A549 (cell line): ENCODE measurements at regions not wholly inside any gene's neighbourhood (a gene's known extent, or its start where the extent isn't known, plus 50 kb on each side); places are given as distances from the start of the nearest gene placed in this dataset.
A peak's percentile ranks its signal among the peaks of the same experiment; 100 is the strongest.

Experiments used
- ATAC-seq, 2 experiments: fragments of 200-7000 bp in 1 of 2; fragments of >200 bp in 1 of 2; cut with Nextera tagmentation in 1 of 2; cut with Tn5 transposase in 1 of 2; 3 replicates each; pipeline versions ENCODE4 v1.8.0 to v1.9.1; 2018 to 2020; ENCODE audit warnings: mild to moderate bottlenecking in 1 of 2, moderate library complexity in 1 of 2
- CTCF ChIA-PET: fragments of 300-600 bp; sonication (Branson Sonifier 250); formaldehyde crosslinking; extraction: SDS; loops from one replicate; lab custom pipeline; 2021; ENCODE audit warnings: antibody characterized with exemption, inconsistent platforms; lab: Yijun Ruan, JAX
- POLR2A ChIA-PET: fragments of 350-600 bp; formaldehyde crosslinking; extraction: SDS; loops from one replicate; lab custom pipeline; 2021; ENCODE audit warnings: antibody characterized with exemption, inconsistent platforms; lab: Yijun Ruan, JAX
- DNase-seq, 2 experiments: peaks; one replicate each; pipeline versions ENCODE4 v3.0.0 to v3.0.0-alpha.2; 2011 to 2016; ENCODE audit warnings: low read depth in 1 of 2, low spot score in 1 of 2
- FAIRE-seq: peaks from 2 replicates; lab custom pipeline; 2011; peaks lifted over from hg19 to GRCh38; lab: Jason Lieb, UNC
- H3K27ac ChIP-seq, 2 experiments: fragments of >200 bp; sonication (Bioruptor Twin); formaldehyde crosslinking; 3 replicates each; pipeline ENCODE4 v1.5.1; 2016 to 2017
- H3K4me1 ChIP-seq: fragments of >200 bp; sonication (Bioruptor Twin); formaldehyde crosslinking; 3 replicates; pipeline ENCODE4 v1.6.1; 2016
- H3K4me2 ChIP-seq: fragments of >200 bp; sonication (Bioruptor Twin); formaldehyde crosslinking; 3 replicates; pipeline ENCODE4 v1.6.1; 2016
- H3K4me3 ChIP-seq: fragments of >200 bp; sonication (Bioruptor Twin); formaldehyde crosslinking; 3 replicates; pipeline ENCODE4 v1.5.1; 2016
- H3K9me3 ChIP-seq: fragments of >200 bp; sonication (Bioruptor Twin); formaldehyde crosslinking; 3 replicates; pipeline ENCODE4 v1.6.1; 2016
- CBX2 ChIP-seq: fragments of 200-600 bp; sonication (generic); IDR thresholded peaks from 2 replicates; pipeline ENCODE4 v1.6.1; 2016; ENCODE audit warnings: low read depth, mild to moderate bottlenecking, borderline replicate concordance
- CEBPB ChIP-seq, 2 experiments: fragments of >200 bp in 1 of 2; sonication (Bioruptor Twin) in 1 of 2; formaldehyde crosslinking in 1 of 2; IDR thresholded peaks; 2 replicates each; pipeline ENCODE4 v1.6.1; 2012 to 2016
- E2F6 ChIP-seq: IDR thresholded peaks from 2 replicates; pipeline ENCODE4 v1.6.1; 2012; ENCODE audit warnings: low read depth, borderline replicate concordance
- EHMT2 ChIP-seq: fragments of 200-600 bp; sonication (generic); IDR thresholded peaks from 2 replicates; pipeline ENCODE4 v1.6.1; 2016; ENCODE audit warnings: antibody characterized with exemption, low read depth, mild to moderate bottlenecking, moderate library complexity
- ELK1 ChIP-seq: fragments of 150-350 bp; IDR thresholded peaks from 2 replicates; pipeline ENCODE4 v1.6.1; 2014; ENCODE audit warnings: low read depth, mild to moderate bottlenecking, low read length
- EP300 ChIP-seq, 2 experiments: fragments of >200 bp; sonication (Bioruptor Twin); formaldehyde crosslinking; IDR thresholded peaks; 2 replicates in 1 of 2; 3 replicates in 1 of 2; pipeline ENCODE4 v1.6.1; 2016 to 2017
- FOSB ChIP-seq: fragments of 250-450 bp; sonication (Bioruptor Pico); IDR thresholded peaks from 2 replicates; pipeline ENCODE4 v1.5.0; 2020; ENCODE audit warnings: mild to moderate bottlenecking, moderate library complexity
- GATA3 ChIP-seq: IDR thresholded peaks from 2 replicates; pipeline ENCODE4 v1.6.1; 2012; ENCODE audit warnings: borderline replicate concordance
- HDAC2 ChIP-seq: fragments of 200-600 bp; sonication (generic); IDR thresholded peaks from 2 replicates; pipeline ENCODE4 v1.6.1; 2016
- HES2 ChIP-seq: fragments of >200 bp; sonication (Bioruptor Twin); formaldehyde crosslinking; IDR thresholded peaks from 2 replicates; pipeline ENCODE4 v1.6.1; 2016
- HEYL ChIP-seq: fragments of 250-450 bp; sonication (Bioruptor Pico); IDR thresholded peaks from 2 replicates; pipeline ENCODE4 v1.8.0; 2021; ENCODE audit warnings: mild to moderate bottlenecking, moderate library complexity
- HOXB5 ChIP-seq: fragments of 250-450 bp; sonication (Bioruptor Pico); IDR thresholded peaks from 2 replicates; pipeline ENCODE4 v1.5.0; 2020; ENCODE audit warnings: mild to moderate bottlenecking, moderate library complexity
- JUN ChIP-seq, 2 experiments: fragments of >200 bp; sonication (Bioruptor Twin); formaldehyde crosslinking; IDR thresholded peaks; 2 replicates in 1 of 2; 3 replicates in 1 of 2; pipeline ENCODE4 v1.6.1; 2016 to 2017
- JUNB ChIP-seq: fragments of >200 bp; sonication (Bioruptor Twin); formaldehyde crosslinking; IDR thresholded peaks from 2 replicates; pipeline ENCODE4 v1.6.1; 2016
- KDM5A ChIP-seq: fragments of 200-600 bp; sonication (generic); IDR thresholded peaks from 2 replicates; pipeline ENCODE4 v1.6.1; 2016; ENCODE audit warnings: antibody characterized with exemption, mild to moderate bottlenecking
- MAFK ChIP-seq: fragments of 450-650 bp; IDR thresholded peaks from 2 replicates; pipeline ENCODE4 v1.6.1; 2014; ENCODE audit not compliant: partially characterized antibody
- MAX ChIP-seq: IDR thresholded peaks from 2 replicates; pipeline ENCODE4 v1.6.1; 2012
- MYC ChIP-seq: IDR thresholded peaks from 2 replicates; pipeline ENCODE4 v1.6.1; 2012; ENCODE audit warnings: mild to moderate bottlenecking, inconsistent platforms, low read length, improper control_type of control experiment, borderline replicate concordance
- NFE2L2 ChIP-seq: fragments of 150-350 bp; conservative IDR thresholded peaks from 2 replicates; pipeline ENCODE4 v1.6.1; 2014; ENCODE audit warnings: low read length
- NPAS2 ChIP-seq: fragments of 250-450 bp; sonication (Bioruptor Pico); IDR thresholded peaks from 2 replicates; pipeline ENCODE4 v1.8.0; 2022; ENCODE audit warnings: mild to moderate bottlenecking, moderate library complexity, borderline replicate concordance
- RCOR1 ChIP-seq: fragments of 150-350 bp; IDR thresholded peaks from 2 replicates; pipeline ENCODE4 v1.6.1; 2014; ENCODE audit warnings: antibody characterized with exemption, low read length, low read depth
- RNF2 ChIP-seq: fragments of 200-600 bp; sonication (generic); IDR thresholded peaks from 2 replicates; pipeline ENCODE4 v1.6.1; 2016; ENCODE audit warnings: low read depth, mild to moderate bottlenecking, antibody characterized with exemption, moderate library complexity, borderline replicate concordance
- TP53 ChIP-seq: fragments of 250-450 bp; sonication (Bioruptor Pico); IDR thresholded peaks from 2 replicates; pipeline ENCODE4 v1.5.0; 2021; ENCODE audit warnings: mild to moderate bottlenecking, moderate library complexity
- ZSCAN20 ChIP-seq: fragments of 250-450 bp; sonication (Bioruptor Pico); IDR thresholded peaks from 2 replicates; pipeline ENCODE4 v1.8.0; 2022; ENCODE audit warnings: mild to moderate bottlenecking, moderate library complexity
- WGBS: methylation state at CpG from one replicate; pipeline ENCODE4 v1.1.6; 2017; ENCODE audit errors: missing lambda C conversion rate; 5-methylcytosine and 5-hydroxymethylcytosine counted together
- TF ChIP-seq, protein P1 (sequence below): IDR thresholded peaks from 2 replicates; pipeline ENCODE4 v1.6.1; 2012
- TF ChIP-seq, protein P2 (sequence below): fragments of 450-650 bp; IDR thresholded peaks from 2 replicates; pipeline ENCODE4 v1.6.1; 2014; ENCODE audit warnings: antibody characterized with exemption

GRCh38 chr1:39141925-39142324 lies 62.6 kb upstream of the MACF1 start (continued):
- no peak for TF ChIP-seq RNF2
- no peak for TF ChIP-seq RCOR1

- FAIRE-seq, result no peak
Observed at GRCh38 chr1:39142401-39143060, 62.0 kb upstream of the MACF1 start.

GRCh38 chr1:39144924-39145323 lies 59.6 kb upstream of the MACF1 start:
- DNase-seq (no peak), FAIRE-seq (no peak), ATAC-seq (no peak)
- ChIA-PET POLR2A (interaction anchor here (1.4 kb wide), 1 partner anchor 14 kb away, joined by 3 read pairs; no protein-coding TSS in a partner anchor), CTCF (interaction anchor here (1.1 to 2.8 kb wide), 5 partner anchors 9 to 113 kb away, joined by 3 to 9 read pairs (median 5); no protein-coding TSS in a partner anchor)
- Histone ChIP-seq H3K4me1 (peaks cover 31% of the 10 kb centered on the region), H3K9me3 (no peaks in the 10 kb centered on the region), H3K27ac (no peak overlapping the region), H3K4me3 (no peak overlapping the region), H3K4me2 (no peak overlapping the region)
- no peak for TF ChIP-seq EHMT2
- no peak for TF ChIP-seq ELK1
- TF ChIP-seq, protein P1, sequence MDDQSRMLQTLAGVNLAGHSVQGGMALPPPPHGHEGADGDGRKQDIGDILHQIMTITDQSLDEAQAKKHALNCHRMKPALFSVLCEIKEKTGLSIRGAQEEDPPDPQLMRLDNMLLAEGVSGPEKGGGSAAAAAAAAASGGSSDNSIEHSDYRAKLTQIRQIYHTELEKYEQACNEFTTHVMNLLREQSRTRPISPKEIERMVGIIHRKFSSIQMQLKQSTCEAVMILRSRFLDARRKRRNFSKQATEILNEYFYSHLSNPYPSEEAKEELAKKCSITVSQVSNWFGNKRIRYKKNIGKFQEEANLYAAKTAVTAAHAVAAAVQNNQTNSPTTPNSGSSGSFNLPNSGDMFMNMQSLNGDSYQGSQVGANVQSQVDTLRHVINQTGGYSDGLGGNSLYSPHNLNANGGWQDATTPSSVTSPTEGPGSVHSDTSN, result no peak
- no peak for TF ChIP-seq CBX2
- 93% methylated on average over 3 of the region's 3 CpGs for WGBS

More at GRCh38 chr1:39142401-39143060, 62.0 kb upstream of the MACF1 start:
- Histone ChIP-seq H3K9me3 (no peaks in the 10 kb centered on the region), H3K27ac (peak overlapping the region in 1 of 2 experiments; percentile 5; a peak in 1 of 6 replicates), H3K4me1 (peaks cover 24% of the 10 kb centered on the region), H3K4me3 (no peak overlapping the region), H3K4me2 (0 out of 3 replicates have a peak overlapping the region, but pooled peaks have one; percentile 30)
- POLR2A ChIA-PET, result no interaction called here
- WGBS, result 54% methylated on average over 2 of the region's 3 CpGs
- ATAC-seq, result no peak; a peak in 1 of 6 replicates
- CTCF ChIA-PET, result interaction anchor here (1.5 to 2.9 kb wide), 6 partner anchors 10 to 116 kb away, joined by 3 to 14 read pairs (median 4); no protein-coding TSS in a partner anchor
- DNase-seq, result no peak
- no peak for TF ChIP-seq ZSCAN20
- no peak for TF ChIP-seq HDAC2
- TF ChIP-seq HES2, result no peak
- no peak for TF ChIP-seq MAFK
- TF ChIP-seq GATA3, result no peak
- no peak for TF ChIP-seq HEYL (CRISPR knock-in tag)
- TF ChIP-seq TP53 (CRISPR knock-in tag), result no peak
- no peak for TF ChIP-seq EP300 (IDR thresholded peaks at IDR 0.05)
- no peak for TF ChIP-seq JUNB
- no peak for TF ChIP-seq EHMT2

DNA sequence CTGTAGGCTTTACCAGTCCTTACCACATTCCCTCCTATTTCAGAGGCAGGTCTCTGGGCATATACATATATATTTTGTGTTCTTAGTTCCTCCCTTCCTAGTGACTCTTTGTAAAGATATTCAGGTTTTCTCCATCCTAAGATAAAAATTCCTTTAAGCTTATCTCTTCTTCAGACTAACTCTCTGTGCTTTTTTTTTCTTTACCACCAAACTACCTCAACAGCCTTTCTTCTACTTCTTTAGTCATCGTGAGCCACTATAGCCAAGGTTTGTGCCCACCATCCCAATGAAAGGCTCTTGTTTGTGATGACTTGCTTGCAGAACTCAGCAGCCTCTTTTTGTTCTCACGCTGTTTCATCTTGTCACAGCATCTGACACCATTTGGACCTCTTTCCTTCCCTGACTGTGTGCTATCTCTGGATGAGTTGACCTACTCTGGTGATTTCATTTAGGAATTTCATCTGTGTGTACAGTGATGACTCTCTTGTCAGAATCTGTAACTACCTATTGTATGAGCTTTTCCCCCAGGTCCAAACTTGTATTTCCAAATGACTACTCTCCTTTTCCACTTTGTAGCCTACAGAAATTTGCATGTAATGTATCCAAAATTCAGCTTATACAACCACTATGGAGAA lies 59.0 kb upstream of the MACF1 start:
- H3K9me3 ChIP-seq, result no peaks in the 10 kb centered on the region
- 94% methylated on average over 2 of the region's 2 CpGs for WGBS
- H3K4me3 ChIP-seq, result no peak overlapping the region
- no peak overlapping the region for H3K4me2 ChIP-seq
- CTCF ChIA-PET, result interaction anchor here (0.9 to 2.8 kb wide), 6 partner anchors 8 to 113 kb away, joined by 3 to 9 read pairs (median 3); no protein-coding TSS in a partner anchor
- TF ChIP-seq CEBPB (IDR thresholded peaks at IDR 0.05) (no peak), HES2 (no peak), MAX (no peak), HOXB5 (CRISPR knock-in tag) (no peak), E2F6 (no peak), FOSB (no peak), NPAS2 (CRISPR knock-in tag) (no peak), KDM5A (no peak), HEYL (CRISPR knock-in tag) (no peak), MYC (no peak), JUN (IDR thresholded peaks at IDR 0.05) (no peak), NFE2L2 (no peak)
- TF ChIP-seq, protein P2, sequence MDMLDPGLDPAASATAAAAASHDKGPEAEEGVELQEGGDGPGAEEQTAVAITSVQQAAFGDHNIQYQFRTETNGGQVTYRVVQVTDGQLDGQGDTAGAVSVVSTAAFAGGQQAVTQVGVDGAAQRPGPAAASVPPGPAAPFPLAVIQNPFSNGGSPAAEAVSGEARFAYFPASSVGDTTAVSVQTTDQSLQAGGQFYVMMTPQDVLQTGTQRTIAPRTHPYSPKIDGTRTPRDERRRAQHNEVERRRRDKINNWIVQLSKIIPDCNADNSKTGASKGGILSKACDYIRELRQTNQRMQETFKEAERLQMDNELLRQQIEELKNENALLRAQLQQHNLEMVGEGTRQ, result no peak
- FAIRE-seq, result no peak
- ATAC-seq, result no peak
- H3K4me1 ChIP-seq, result peaks cover 31% of the 10 kb centered on the region
- no peak overlapping the region for H3K27ac ChIP-seq
- POLR2A ChIA-PET, result interaction anchor here (1.4 kb wide), 1 partner anchor 13 kb away, joined by 3 read pairs; no protein-coding TSS in a partner anchor
- DNase-seq, result no peak
